Cardiac muscle cell (in vitro differentiated cells and primary cell): ENCODE measurements at regions not wholly inside any gene's neighbourhood (a gene's known extent, or its start where the extent isn't known, plus 50 kb on each side); places are given as distances from the start of the nearest gene placed in this dataset.
"Not testable (repeated sequence)": the region's sequence is repeated elsewhere in the genome, so short reads cannot be mapped to it uniquely, and the experiment has no call there.

ENCODE experiments used
- DNase-seq, 2 donors: peaks; one replicate each; pipeline versions ENCODE4 v3.0.0 to v3.0.0-alpha.2; 2010 to 2017; ENCODE audit warnings: low read depth in 1 of 2, low spot score in 1 of 2
- H3K27ac ChIP-seq: fragments of 200-600 bp; sonication (generic); 2 replicates; pipeline ENCODE4 v1.5.1; 2016
- H3K27me3 ChIP-seq: fragments of 200-600 bp; sonication (generic); 2 replicates; pipeline ENCODE4 v1.6.0; 2016; ENCODE audit warnings: control low read depth
- H3K36me3 ChIP-seq: fragments of 200-600 bp; sonication (generic); 2 replicates; pipeline ENCODE4 v1.5.1; 2016; ENCODE audit warnings: control low read depth
- H3K4me1 ChIP-seq: fragments of 200-600 bp; sonication (generic); 2 replicates; pipeline ENCODE4 v1.8.1; 2017; ENCODE audit warnings: low read depth, mild to moderate bottlenecking, mixed run types
- H3K4me3 ChIP-seq: fragments of 200-600 bp; sonication (generic); 2 replicates; pipeline ENCODE4 v1.5.1; 2016; ENCODE audit warnings: mild to moderate bottlenecking
- H3K9me3 ChIP-seq: fragments of 200-600 bp; sonication (generic); 2 replicates; pipeline ENCODE4 v1.5.1; 2017; ENCODE audit warnings: low read depth, mild to moderate bottlenecking, control low read depth
- TF ChIP-seq, protein P1 (sequence below): IDR thresholded peaks from 2 replicates; pipeline ENCODE4 v1.5.1; 2012; ENCODE audit warnings: low read depth, mild to moderate bottlenecking, low read length

DNA sequence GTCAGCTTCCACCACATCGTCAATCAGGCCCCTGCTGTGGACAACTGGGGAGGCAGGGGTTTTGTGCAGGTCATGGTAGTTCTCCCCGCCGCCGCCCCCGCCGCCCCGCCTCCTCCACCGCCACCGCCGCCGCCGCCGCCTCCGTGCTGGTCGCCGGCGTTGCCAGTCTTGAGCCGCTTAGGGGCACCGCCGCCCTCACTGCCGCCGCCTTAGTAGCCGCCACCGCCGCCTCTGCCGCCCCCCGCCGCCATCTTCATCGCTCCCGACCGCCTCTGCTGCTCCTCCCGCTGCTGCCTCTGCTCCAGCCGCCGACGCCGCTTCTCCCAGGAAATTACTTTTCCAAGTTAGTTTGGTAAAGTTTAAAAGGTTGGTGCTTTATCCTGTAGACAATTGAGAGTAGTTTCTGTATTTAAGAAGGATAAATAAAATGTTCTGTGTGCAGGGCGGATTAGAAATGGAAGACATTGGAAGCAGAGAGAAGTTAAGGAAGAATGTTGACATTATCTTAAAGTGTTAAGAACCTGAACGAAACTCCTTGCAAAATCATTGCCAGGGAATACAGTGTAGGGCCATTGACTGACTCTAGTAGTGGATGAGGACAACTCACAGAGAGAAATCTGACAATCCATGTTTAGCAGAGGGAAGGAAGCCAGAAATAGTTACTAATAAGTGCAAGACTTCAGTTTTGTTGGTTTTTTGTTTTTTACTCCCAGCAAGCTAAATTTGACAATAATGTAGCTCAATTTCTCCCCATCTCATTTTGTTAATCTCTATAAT is 53.0 kb upstream of the GOLGA8A start:
- H3K36me3 ChIP-seq: no peaks in the 10 kb centered on the region
- TF ChIP-seq, protein P1, sequence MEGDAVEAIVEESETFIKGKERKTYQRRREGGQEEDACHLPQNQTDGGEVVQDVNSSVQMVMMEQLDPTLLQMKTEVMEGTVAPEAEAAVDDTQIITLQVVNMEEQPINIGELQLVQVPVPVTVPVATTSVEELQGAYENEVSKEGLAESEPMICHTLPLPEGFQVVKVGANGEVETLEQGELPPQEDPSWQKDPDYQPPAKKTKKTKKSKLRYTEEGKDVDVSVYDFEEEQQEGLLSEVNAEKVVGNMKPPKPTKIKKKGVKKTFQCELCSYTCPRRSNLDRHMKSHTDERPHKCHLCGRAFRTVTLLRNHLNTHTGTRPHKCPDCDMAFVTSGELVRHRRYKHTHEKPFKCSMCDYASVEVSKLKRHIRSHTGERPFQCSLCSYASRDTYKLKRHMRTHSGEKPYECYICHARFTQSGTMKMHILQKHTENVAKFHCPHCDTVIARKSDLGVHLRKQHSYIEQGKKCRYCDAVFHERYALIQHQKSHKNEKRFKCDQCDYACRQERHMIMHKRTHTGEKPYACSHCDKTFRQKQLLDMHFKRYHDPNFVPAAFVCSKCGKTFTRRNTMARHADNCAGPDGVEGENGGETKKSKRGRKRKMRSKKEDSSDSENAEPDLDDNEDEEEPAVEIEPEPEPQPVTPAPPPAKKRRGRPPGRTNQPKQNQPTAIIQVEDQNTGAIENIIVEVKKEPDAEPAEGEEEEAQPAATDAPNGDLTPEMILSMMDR: no peak
- no peak for DNase-seq
- peaks cover 61% of the 10 kb centered on the region for H3K27me3 ChIP-seq
- no peaks in the 10 kb centered on the region for H3K4me1 ChIP-seq
- peak overlapping the region; percentile 18 for H3K4me3 ChIP-seq
- no peak overlapping the region for H3K27ac ChIP-seq
- H3K9me3 ChIP-seq: no peaks in the 10 kb centered on the region

DNA sequence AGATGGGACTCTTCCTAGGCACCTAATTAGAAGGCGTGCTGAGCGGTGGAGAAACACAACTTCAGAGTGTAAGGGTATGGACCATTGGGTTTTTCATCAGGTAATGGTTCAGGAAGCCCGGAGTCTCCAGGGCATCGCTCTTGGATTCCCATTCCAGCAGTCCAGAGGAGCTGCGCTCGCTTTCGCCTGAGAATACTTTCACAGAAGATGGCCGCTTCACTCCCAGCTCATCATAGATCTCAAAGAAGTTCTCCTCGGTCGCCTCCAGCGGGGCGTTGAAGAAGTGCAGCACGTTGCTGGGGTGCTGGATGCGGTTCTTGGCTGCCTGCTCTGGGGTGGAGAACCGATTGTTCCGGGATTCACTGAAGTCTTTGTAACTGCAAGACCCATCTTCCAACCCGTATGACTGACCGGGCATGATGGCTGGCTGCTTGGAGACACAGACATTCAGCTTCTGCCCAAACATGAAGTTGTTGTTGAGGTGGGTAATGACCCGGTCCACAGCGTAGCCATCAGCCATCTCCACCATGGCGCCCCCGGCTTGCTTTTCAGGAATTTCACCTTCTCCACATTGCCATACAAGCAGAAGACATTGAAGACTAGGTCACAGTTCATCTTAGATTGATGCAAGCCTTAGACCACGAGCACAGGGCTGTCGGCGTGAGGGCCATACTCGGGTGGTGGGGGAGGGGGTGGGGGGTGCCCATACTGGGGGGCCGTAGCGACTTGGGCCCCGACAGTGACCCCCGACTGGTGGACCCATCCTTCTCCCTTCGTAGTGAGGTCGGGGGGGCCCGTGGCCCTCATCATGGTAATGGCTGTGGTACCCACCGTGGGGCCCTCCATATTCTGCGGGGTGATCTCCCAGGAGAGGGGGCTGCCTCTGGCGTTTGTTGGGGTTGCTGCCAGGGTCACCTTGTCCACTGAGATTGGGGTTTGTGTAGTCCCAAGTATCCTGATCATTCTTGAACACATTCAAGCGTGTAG is 51.7 kb upstream of the GOLGA8A start:
- H3K4me1 ChIP-seq, H3K9me3 ChIP-seq, H3K27ac ChIP-seq, H3K4me3 ChIP-seq, H3K36me3 ChIP-seq, DNase-seq: not testable (repeated sequence)
- peaks cover 51% of the 10 kb centered on the region for H3K27me3 ChIP-seq
